ENCODE measurements at regions not wholly inside any gene's neighbourhood (a gene's known extent, or its start where the extent isn't known, plus 50 kb on each side); places are given as distances from the start of the nearest gene placed in this dataset.

DNA sequence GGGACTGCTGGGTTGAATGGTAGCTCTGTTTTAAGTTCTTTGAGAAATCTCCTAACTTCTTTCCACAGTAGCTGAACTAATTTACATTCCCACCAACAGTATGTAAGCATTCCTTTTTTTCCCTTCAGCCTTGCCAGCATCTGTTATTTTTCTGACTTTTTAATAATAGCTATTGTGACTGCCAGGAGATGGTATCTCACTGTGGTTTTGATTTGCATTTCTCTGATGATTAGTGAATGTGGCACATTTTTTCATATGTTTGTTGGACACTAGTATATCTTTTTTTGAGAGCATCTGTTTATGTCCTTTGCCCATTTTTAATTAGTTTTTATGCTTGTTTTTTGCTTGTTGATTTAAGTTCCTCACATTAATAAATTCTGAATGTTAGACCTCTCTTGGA, 990.8 kb downstream of the GATA3 start:
- no peak for TF ChIP-seq PATZ1 (CRISPR knock-in tag; IDR thresholded peaks at IDR 0.05; ENCODE audit: borderline replicate concordance)
- no peak for TF ChIP-seq ZFP3 (CRISPR knock-in tag; IDR thresholded peaks at IDR 0.05)
- no peak for TF ChIP-seq ZNF70 (CRISPR knock-in tag; IDR thresholded peaks at IDR 0.05)
- TF ChIP-seq BACH2 (CRISPR knock-in tag; IDR thresholded peaks at IDR 0.05; ENCODE audit: borderline replicate concordance) = no peak
- no peak for TF ChIP-seq ZNF8 (CRISPR knock-in tag; IDR thresholded peaks at IDR 0.05)
- TF ChIP-seq CSRNP3 (CRISPR knock-in tag; IDR thresholded peaks at IDR 0.05) = no peak
